Calu3 (cell line): ENCODE measurements at regions not wholly inside any gene's neighbourhood (a gene's known extent, or its start where the extent isn't known, plus 50 kb on each side); places are given as distances from the start of the nearest gene placed in this dataset.

Experiments used
- BruUV-seq: library from RNA; stranded (reverse); fragments of 400-500 nt; replicated peaks from 2 replicates; lab custom pipeline; 2021; lab: Mats Ljungman, UMichigan
- CTCF ChIA-PET: fragments of 300-600 bp; sonication (Branson Sonifier 250); formaldehyde crosslinking; loops from one replicate; lab custom pipeline; 2022; ENCODE audit warnings: antibody characterized with exemption; lab: Charles Lee
- DNase-seq: peaks from one replicate; pipeline ENCODE4 v3.0.0; 2022
- H3K27ac Mint-ChIP-seq: one replicate; pipeline ENCODE4 v1.8.0; 2022; ENCODE audit warnings: mixed read lengths; ENCODE audit not compliant: unreplicated experiment
- H3K27me3 Mint-ChIP-seq: one replicate; pipeline ENCODE4 v1.8.0; 2022; ENCODE audit warnings: mixed read lengths; ENCODE audit not compliant: unreplicated experiment
- H3K36me3 Mint-ChIP-seq: one replicate; pipeline ENCODE4 v1.8.0; 2022; ENCODE audit warnings: mild to moderate bottlenecking, moderate library complexity, mixed read lengths; ENCODE audit not compliant: insufficient read depth, unreplicated experiment
- H3K4me1 Mint-ChIP-seq: one replicate; pipeline ENCODE4 v1.8.0; 2022; ENCODE audit warnings: mild to moderate bottlenecking, low read depth, mixed read lengths; ENCODE audit not compliant: unreplicated experiment
- H3K4me3 Mint-ChIP-seq: one replicate; pipeline ENCODE4 v1.8.0; 2022; ENCODE audit warnings: mild to moderate bottlenecking, low read depth, moderate library complexity, mixed read lengths; ENCODE audit not compliant: unreplicated experiment
- H3K9me3 Mint-ChIP-seq: one replicate; pipeline ENCODE4 v1.8.0; 2022; ENCODE audit warnings: low read depth, mixed read lengths; ENCODE audit not compliant: unreplicated experiment
- intact Hi-C: fragments of 100-400 bp; cut with micrococcal nuclease; formaldehyde crosslinking; loops from one replicate; pipeline ENCODE4 v1.10.0; 2022; ENCODE audit not compliant: unreplicated experiment
- TF ChIP-seq, protein P1 (sequence below): fragments of 200-600 bp; IDR thresholded peaks from one replicate; pipeline ENCODE4 v1.8.0; 2022; ENCODE audit warnings: antibody characterized with exemption; ENCODE audit not compliant: unreplicated experiment

DNA sequence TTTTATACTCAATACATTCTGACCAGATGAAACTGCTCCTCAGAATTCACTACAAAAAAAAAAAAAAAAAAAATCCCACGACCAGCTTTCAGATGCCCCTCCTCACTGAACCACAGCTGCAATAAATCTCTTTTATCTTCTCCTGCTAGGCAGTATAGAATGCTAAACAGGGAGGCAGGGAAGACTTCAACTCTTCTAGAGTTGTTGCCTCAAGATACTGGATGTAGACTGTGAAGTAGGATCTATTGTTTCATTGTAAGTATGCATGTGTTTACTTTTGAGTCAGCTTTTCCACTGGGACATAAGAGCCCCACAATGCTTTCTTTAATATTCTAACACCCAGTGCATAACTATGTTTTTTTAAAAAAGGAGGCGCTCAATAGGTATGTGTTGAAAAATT lies 401.4 kb downstream of the TBL1XR1 start:
- Mint-ChIP-seq H3K27me3 (no peaks in the 10 kb centered on the region), H3K9me3 (peaks cover 2% of the 10 kb centered on the region), H3K36me3 (no peaks in the 10 kb centered on the region), H3K4me3 (no peak overlapping the region), H3K4me1 (peaks cover 26% of the 10 kb centered on the region), H3K27ac (no peak overlapping the region)
- no peak for DNase-seq
- TF ChIP-seq, protein P1, sequence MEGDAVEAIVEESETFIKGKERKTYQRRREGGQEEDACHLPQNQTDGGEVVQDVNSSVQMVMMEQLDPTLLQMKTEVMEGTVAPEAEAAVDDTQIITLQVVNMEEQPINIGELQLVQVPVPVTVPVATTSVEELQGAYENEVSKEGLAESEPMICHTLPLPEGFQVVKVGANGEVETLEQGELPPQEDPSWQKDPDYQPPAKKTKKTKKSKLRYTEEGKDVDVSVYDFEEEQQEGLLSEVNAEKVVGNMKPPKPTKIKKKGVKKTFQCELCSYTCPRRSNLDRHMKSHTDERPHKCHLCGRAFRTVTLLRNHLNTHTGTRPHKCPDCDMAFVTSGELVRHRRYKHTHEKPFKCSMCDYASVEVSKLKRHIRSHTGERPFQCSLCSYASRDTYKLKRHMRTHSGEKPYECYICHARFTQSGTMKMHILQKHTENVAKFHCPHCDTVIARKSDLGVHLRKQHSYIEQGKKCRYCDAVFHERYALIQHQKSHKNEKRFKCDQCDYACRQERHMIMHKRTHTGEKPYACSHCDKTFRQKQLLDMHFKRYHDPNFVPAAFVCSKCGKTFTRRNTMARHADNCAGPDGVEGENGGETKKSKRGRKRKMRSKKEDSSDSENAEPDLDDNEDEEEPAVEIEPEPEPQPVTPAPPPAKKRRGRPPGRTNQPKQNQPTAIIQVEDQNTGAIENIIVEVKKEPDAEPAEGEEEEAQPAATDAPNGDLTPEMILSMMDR = no peak
- intact Hi-C loops = loop anchor here (5.0 kb wide), 1 partner anchor 121 kb away; no protein-coding TSS in a partner anchor
- no TSS peak for BruUV-seq
- CTCF ChIA-PET = no interaction called here

DNA sequence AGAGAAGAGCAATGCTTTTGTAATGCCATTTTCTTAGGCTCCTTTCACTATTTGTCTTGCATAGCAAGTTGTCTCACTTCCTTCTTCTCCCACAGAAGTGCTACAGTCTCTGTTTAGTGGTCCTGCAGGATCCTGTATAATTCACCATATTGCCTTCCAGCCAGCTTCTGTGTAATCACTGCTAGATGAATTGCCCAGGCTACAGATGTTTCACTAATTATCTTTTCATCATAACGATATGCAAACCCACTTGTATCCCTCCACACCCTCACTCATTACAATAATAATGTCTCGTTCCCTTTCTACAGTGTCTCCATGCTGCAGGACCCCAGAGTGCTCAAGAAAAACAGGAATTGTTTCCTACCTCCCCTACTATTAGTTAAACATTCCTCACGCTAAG lies 402.9 kb downstream of the TBL1XR1 start:
- intact Hi-C loops = no loop called here
- Mint-ChIP-seq H3K9me3 (no peaks in the 10 kb centered on the region), H3K4me3 (no peak overlapping the region), H3K27me3 (no peaks in the 10 kb centered on the region), H3K36me3 (no peaks in the 10 kb centered on the region), H3K4me1 (peaks cover 12% of the 10 kb centered on the region), H3K27ac (no peak overlapping the region)
- TF ChIP-seq, protein P1 = no peak
- no peak for DNase-seq
- CTCF ChIA-PET = no interaction called here
- no TSS peak for BruUV-seq

- H3K9me3 Mint-ChIP-seq = no peaks in the 10 kb centered on the region
- DNase-seq = no peak
- no peak overlapping the region for H3K27ac Mint-ChIP-seq
- H3K27me3 Mint-ChIP-seq = no peaks in the 10 kb centered on the region
- TF ChIP-seq, protein P1 = no peak
- H3K36me3 Mint-ChIP-seq = no peaks in the 10 kb centered on the region
- H3K4me1 Mint-ChIP-seq = no peaks in the 10 kb centered on the region
- no peak overlapping the region for H3K4me3 Mint-ChIP-seq
- intact Hi-C loops = no loop called here
- BruUV-seq = no TSS peak
- CTCF ChIA-PET = no interaction called here
These were observed 407.3 kb downstream of the TBL1XR1 start for GRCh38 chr3:176789947-176790346.

GRCh38 chr3:176789281-176789705 lies 408.0 kb downstream of the TBL1XR1 start:
- Mint-ChIP-seq H3K27me3 (no peaks in the 10 kb centered on the region), H3K4me1 (no peaks in the 10 kb centered on the region), H3K27ac (no peak overlapping the region), H3K36me3 (no peaks in the 10 kb centered on the region), H3K9me3 (no peaks in the 10 kb centered on the region), H3K4me3 (no peak overlapping the region)
- TF ChIP-seq, protein P1 = no peak
- no TSS peak for BruUV-seq
- intact Hi-C loops = no loop called here
- CTCF ChIA-PET = no interaction called here
- no peak for DNase-seq
